Uterus (tissue), 2 donors: ENCODE measurements at regions not wholly inside any gene's neighbourhood (a gene's known extent, or its start where the extent isn't known, plus 50 kb on each side); places are given as distances from the start of the nearest gene placed in this dataset.

ENCODE experiments used
- POLR2A ChIP-seq, 2 donors: fragments of 450-650 bp; IDR thresholded peaks; one replicate each; pipeline ENCODE4 v1.6.1; 2016; ENCODE audit warnings: antibody characterized with exemption in 2 of 2, mild to moderate bottlenecking in 1 of 2, moderate library complexity in 1 of 2
- TF ChIP-seq, protein P1 (sequence below), 4 experiments: fragments of 200-600 bp in 2 of 4; fragments of 450-650 bp in 2 of 4; sonication (generic) in 2 of 4; IDR thresholded peaks; one replicate each; pipeline ENCODE4 v1.5.1; 2016 to 2019; ENCODE audit warnings: antibody characterized with exemption in 4 of 4, mild to moderate bottlenecking in 2 of 4, moderate library complexity in 1 of 4

- TF ChIP-seq, protein P1, sequence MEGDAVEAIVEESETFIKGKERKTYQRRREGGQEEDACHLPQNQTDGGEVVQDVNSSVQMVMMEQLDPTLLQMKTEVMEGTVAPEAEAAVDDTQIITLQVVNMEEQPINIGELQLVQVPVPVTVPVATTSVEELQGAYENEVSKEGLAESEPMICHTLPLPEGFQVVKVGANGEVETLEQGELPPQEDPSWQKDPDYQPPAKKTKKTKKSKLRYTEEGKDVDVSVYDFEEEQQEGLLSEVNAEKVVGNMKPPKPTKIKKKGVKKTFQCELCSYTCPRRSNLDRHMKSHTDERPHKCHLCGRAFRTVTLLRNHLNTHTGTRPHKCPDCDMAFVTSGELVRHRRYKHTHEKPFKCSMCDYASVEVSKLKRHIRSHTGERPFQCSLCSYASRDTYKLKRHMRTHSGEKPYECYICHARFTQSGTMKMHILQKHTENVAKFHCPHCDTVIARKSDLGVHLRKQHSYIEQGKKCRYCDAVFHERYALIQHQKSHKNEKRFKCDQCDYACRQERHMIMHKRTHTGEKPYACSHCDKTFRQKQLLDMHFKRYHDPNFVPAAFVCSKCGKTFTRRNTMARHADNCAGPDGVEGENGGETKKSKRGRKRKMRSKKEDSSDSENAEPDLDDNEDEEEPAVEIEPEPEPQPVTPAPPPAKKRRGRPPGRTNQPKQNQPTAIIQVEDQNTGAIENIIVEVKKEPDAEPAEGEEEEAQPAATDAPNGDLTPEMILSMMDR (IDR thresholded peaks at IDR 0.05), result no peak
- no peak for TF ChIP-seq POLR2A (IDR thresholded peaks at IDR 0.05)
Observed at GRCh38 chr5:2173151-2173834, 290.6 kb upstream of the IRX4 start.
